ENCODE measurements at regions not wholly inside any gene's neighbourhood (a gene's known extent, or its start where the extent isn't known, plus 50 kb on each side); places are given as distances from the start of the nearest gene placed in this dataset.
"Not testable (repeated sequence)": the region's sequence is repeated elsewhere in the genome, so short reads cannot be mapped to it uniquely, and the experiment has no call there.

- H3K27ac ChIP-seq: no peak overlapping the region
Observed at GRCh38 chr11:22084564-22084963, 108.3 kb upstream of the ANO5 start.

GRCh38 chr11:22089609-22090008 lies 103.3 kb upstream of the ANO5 start:
- H3K27ac ChIP-seq: no peak overlapping the region
- WGBS, 4 donors: 64 to 69% (median 66%) methylated on average over 2 of the region's 2 CpGs
- H3K27me3 ChIP-seq: no peaks in the 10 kb centered on the region
- H3K36me3 ChIP-seq (replicated peaks in 1 of 2): no peaks in the 10 kb centered on the region
- no peak for TF ChIP-seq CTCF (IDR thresholded peaks at IDR 0.05)
- no peak for TF ChIP-seq POLR2A (IDR thresholded peaks at IDR 0.05)
- intact Hi-C loops (cut with DNase I): no loop called here
- no peaks in the 10 kb centered on the region for H3K9me3 ChIP-seq (replicated peaks in 1 of 3)
- no peak overlapping the region for H3K4me3 ChIP-seq
- DNase-seq: no peak
- no peaks in the 10 kb centered on the region for H3K4me1 ChIP-seq (replicated peaks in 1 of 2)

More at GRCh38 chr11:22084564-22084963, 108.3 kb upstream of the ANO5 start:
- H3K27me3 ChIP-seq: no peaks in the 10 kb centered on the region
- no peaks in the 10 kb centered on the region for H3K9me3 ChIP-seq (replicated peaks in 1 of 3)
- intact Hi-C loops (cut with DNase I): no loop called here
- no peak for DNase-seq
- TF ChIP-seq CTCF (IDR thresholded peaks at IDR 0.05) (no peak), POLR2A (IDR thresholded peaks at IDR 0.05) (no peak)
- H3K4me3 ChIP-seq: no peak overlapping the region
- H3K36me3 ChIP-seq (replicated peaks in 1 of 2): no peaks in the 10 kb centered on the region
- H3K4me1 ChIP-seq (replicated peaks in 1 of 2): no peaks in the 10 kb centered on the region

GRCh38 chr11:22106566-22106965 lies 86.3 kb upstream of the ANO5 start:
- Histone ChIP-seq H3K27me3 (no peaks in the 10 kb centered on the region), H3K36me3 (replicated peaks in 1 of 2) (no peaks in the 10 kb centered on the region), H3K9me3 (replicated peaks in 1 of 3) (no peaks in the 10 kb centered on the region), H3K4me1 (replicated peaks in 1 of 2) (no peaks in the 10 kb centered on the region), H3K27ac (no peak overlapping the region), H3K4me3 (no peak overlapping the region)
- no peak for DNase-seq
- intact Hi-C loops (cut with DNase I): no loop called here
- TF ChIP-seq CTCF (IDR thresholded peaks at IDR 0.05): no peak
- no peak for TF ChIP-seq POLR2A (IDR thresholded peaks at IDR 0.05)
- WGBS, 4 donors: 57 to 71% (median 62%) methylated on average over 2 of the region's 2 CpGs

GRCh38 chr11:22115470-22116029 lies 77.3 kb upstream of the ANO5 start:
- H3K36me3 ChIP-seq (replicated peaks in 1 of 2): no peaks in the 10 kb centered on the region
- H3K4me1 ChIP-seq (replicated peaks in 1 of 2): no peaks in the 10 kb centered on the region
- DNase-seq: no peak
- H3K27me3 ChIP-seq: no peaks in the 10 kb centered on the region
- H3K4me3 ChIP-seq: no peak overlapping the region
- TF ChIP-seq CTCF (IDR thresholded peaks at IDR 0.05) (no peak), POLR2A (IDR thresholded peaks at IDR 0.05) (no peak)
- WGBS, 4 donors: 46 to 72% (median 56%) methylated on average over 3 of the region's 3 CpGs
- intact Hi-C loops (cut with DNase I): no loop called here
- no peak overlapping the region for H3K27ac ChIP-seq
- no peaks in the 10 kb centered on the region for H3K9me3 ChIP-seq (replicated peaks in 1 of 3)

- DNase-seq; intact Hi-C loops (cut with DNase I); H3K9me3 ChIP-seq (replicated peaks in 1 of 3); H3K36me3 ChIP-seq (replicated peaks in 1 of 2); H3K27me3 ChIP-seq; H3K27ac ChIP-seq; H3K4me3 ChIP-seq; H3K4me1 ChIP-seq (replicated peaks in 1 of 2): not testable (repeated sequence)
- 77 to 85% (median 81%) methylated on average over 2 of the region's 2 CpGs for WGBS, 4 donors
Observed at GRCh38 chr11:22127981-22128380, 64.9 kb upstream of the ANO5 start.
